ENCODE measurements at regions not wholly inside any gene's neighbourhood (a gene's known extent, or its start where the extent isn't known, plus 50 kb on each side); places are given as distances from the start of the nearest gene placed in this dataset.

DNA sequence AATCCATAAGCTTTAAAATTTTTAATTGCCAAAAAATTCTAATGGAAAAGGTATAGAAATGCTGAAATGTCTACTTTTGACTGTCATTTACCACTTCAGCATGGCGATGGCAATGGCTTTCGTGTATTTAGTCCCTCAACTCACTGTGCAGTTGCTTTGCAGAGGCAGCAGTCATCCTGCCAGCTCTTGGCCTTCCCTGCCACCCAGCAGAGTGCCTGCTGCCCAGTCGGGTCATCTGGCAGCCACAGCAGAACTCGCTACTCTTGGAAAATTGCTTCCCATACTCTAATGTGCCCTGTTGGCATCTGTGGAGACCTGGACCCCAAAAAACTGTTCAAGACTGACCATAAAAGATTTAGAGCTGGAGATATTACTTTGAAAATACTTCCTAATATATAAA is 383.2 kb downstream of the UQCRFS1 start:
- CTCF ChIA-PET: no interaction called here

DNA sequence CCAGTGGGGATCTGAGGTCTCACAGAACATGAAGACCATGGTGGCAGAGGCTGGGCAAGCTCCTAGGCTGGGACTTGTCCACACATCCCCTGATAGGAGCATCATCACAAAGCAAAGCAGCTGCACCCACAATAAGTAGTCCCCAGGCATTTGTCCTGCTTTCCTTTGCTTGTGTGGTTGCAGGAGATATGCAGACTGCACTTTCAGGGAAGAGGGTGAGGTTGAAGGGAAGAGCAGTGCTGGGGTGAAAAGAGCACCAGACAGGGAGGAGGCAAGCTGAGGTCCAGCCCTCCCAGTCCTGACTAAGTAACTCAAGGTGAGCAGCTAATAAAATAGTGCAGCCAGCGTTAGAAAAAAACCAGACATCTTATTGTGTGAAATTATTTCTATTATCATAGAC is 383.6 kb downstream of the UQCRFS1 start:
- no peak overlapping the region for H3K27ac Mint-ChIP-seq
- H3K36me3 Mint-ChIP-seq: no peaks in the 10 kb centered on the region
- no peak overlapping the region for H3K4me3 Mint-ChIP-seq
- no peaks in the 10 kb centered on the region for H3K4me1 Mint-ChIP-seq
- H3K27me3 Mint-ChIP-seq: no peaks in the 10 kb centered on the region
- peaks cover 4% of the 10 kb centered on the region for H3K9me3 Mint-ChIP-seq
- CTCF ChIA-PET: no interaction called here
- no peak for DNase-seq

More for the DNA sequence above, 383.2 kb downstream of the UQCRFS1 start:
- Mint-ChIP-seq H3K4me1 (no peaks in the 10 kb centered on the region), H3K9me3 (peaks cover 4% of the 10 kb centered on the region), H3K27me3 (no peaks in the 10 kb centered on the region), H3K4me3 (no peak overlapping the region), H3K27ac (no peak overlapping the region), H3K36me3 (no peaks in the 10 kb centered on the region)
- no peak for DNase-seq

GRCh38 chr19:28828276-28828870 is 384.6 kb downstream of the UQCRFS1 start:
- Mint-ChIP-seq H3K4me1 (no peaks in the 10 kb centered on the region), H3K27ac (no peak overlapping the region), H3K36me3 (no peaks in the 10 kb centered on the region), H3K27me3 (no peaks in the 10 kb centered on the region), H3K9me3 (peaks cover 4% of the 10 kb centered on the region), H3K4me3 (no peak overlapping the region)
- CTCF ChIA-PET: no interaction called here
- DNase-seq: no peak

DNA sequence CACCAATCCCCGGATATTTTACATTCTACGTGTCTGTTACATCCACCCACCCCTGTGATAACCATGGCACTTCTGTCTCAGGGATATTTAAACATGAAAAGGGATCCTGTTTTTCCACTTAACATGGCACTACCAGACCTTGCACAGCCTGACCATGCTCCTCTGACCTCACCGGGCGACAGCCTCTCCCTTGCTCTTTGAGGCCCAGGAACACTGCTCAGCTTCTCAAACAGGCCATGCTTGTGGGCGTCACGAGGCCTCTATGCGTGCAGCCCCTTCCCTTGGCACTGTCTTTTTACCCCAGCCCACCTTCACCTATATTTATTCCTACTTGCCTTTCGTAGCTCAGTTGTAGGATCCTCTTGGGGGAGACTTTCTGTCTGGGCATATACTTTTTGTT is 385.6 kb downstream of the UQCRFS1 start:
- Mint-ChIP-seq H3K27ac (no peak overlapping the region), H3K36me3 (no peaks in the 10 kb centered on the region), H3K4me1 (no peaks in the 10 kb centered on the region), H3K27me3 (no peaks in the 10 kb centered on the region), H3K9me3 (peaks cover 4% of the 10 kb centered on the region), H3K4me3 (no peak overlapping the region)
- CTCF ChIA-PET: interaction anchor here (1.4 kb wide), 1 partner anchor 52 kb away, joined by 3 read pairs; no protein-coding TSS in a partner anchor
- no peak for DNase-seq

DNA sequence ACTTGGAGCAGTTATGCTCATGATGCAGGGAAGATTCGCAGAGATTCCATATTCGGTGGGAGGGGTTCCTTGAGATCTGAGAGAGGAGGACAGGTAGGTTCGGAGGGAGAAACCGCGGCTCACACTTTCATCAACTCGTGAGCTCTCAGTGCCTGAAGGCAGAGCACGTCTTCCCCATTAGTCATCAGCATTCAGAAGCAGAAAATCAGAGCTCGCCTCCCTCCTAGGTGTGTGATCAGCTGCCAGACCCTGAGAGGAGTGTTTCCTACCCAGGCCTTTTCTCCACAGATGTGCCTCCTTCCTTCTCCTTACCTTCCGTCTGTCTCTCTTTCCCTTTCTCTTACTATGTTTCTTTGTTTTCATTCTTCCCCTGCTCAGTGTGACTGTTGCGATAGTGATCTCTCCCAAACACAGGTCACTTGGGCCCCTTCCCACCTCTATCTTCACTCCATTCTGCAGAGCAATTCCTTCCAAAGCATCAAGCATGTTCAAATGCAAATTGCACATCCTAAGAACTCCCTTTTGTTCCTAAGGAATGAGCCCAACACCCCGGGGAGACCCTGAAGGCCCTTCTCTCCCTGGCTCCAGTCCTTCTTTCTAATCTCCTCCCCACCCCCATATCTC is 389.5 kb downstream of the UQCRFS1 start:
- Mint-ChIP-seq H3K27ac (no peak overlapping the region), H3K9me3 (no peaks in the 10 kb centered on the region), H3K36me3 (no peaks in the 10 kb centered on the region), H3K4me3 (no peak overlapping the region), H3K27me3 (no peaks in the 10 kb centered on the region), H3K4me1 (no peaks in the 10 kb centered on the region)
- CTCF ChIA-PET: no interaction called here
- no peak for DNase-seq

DNA sequence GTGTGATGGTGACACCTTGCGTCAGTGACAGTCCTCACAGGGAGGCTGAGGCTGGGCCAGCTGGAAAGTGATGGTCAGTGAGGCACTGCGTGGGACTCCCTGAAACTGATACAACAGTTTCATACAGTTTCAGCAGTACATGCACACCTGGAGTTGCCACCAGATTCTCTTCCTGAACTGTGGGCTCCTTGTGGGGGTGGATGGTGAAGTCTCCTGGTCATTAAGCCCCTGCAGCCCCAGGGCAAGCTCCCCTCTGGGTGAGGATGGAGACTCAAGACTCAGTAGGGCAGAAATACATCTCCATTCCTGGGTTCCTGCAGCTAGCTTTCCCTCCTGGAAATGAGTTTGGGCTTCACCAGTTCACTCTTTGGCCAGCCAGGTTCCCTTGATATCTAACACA is 392.7 kb downstream of the UQCRFS1 start:
- no peaks in the 10 kb centered on the region for H3K27me3 Mint-ChIP-seq
- H3K27ac Mint-ChIP-seq: no peak overlapping the region
- peaks cover 3% of the 10 kb centered on the region for H3K9me3 Mint-ChIP-seq
- H3K4me1 Mint-ChIP-seq: no peaks in the 10 kb centered on the region
- DNase-seq: no peak
- H3K4me3 Mint-ChIP-seq: no peak overlapping the region
- H3K36me3 Mint-ChIP-seq: no peaks in the 10 kb centered on the region
- CTCF ChIA-PET: no interaction called here

GRCh38 chr19:28815257-28815656 is 397.7 kb downstream of the UQCRFS1 start:
- H3K9me3 Mint-ChIP-seq: peaks cover 4% of the 10 kb centered on the region
- no peaks in the 10 kb centered on the region for H3K4me1 Mint-ChIP-seq
- no peak overlapping the region for H3K4me3 Mint-ChIP-seq
- no peak overlapping the region for H3K27ac Mint-ChIP-seq
- H3K27me3 Mint-ChIP-seq: no peaks in the 10 kb centered on the region
- CTCF ChIA-PET: no interaction called here
- H3K36me3 Mint-ChIP-seq: no peaks in the 10 kb centered on the region
- no peak for DNase-seq

DNA sequence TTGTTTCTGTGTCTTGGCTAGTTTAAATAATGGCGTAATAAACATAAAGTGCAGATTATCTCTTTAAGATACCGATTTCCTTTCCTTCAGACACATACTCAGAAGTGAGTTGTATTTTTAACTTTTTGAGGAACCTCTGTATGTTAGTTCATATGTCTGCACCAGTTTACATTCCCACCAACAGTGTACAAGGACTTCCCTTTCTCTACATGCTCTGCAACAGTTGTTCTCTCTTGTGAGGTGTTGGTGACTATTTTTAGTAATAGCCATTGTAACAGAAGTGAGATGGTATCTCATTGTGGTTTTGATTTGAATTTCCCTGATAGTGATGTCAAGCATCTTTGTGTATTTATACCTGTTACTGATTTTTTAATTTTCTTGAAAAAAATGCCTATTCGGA is 418.6 kb downstream of the UQCRFS1 start:
- CTCF ChIA-PET: no interaction called here
- Mint-ChIP-seq H3K4me1 (peaks cover 4% of the 10 kb centered on the region), H3K4me3 (no peak overlapping the region), H3K36me3 (no peaks in the 10 kb centered on the region), H3K27ac (no peak overlapping the region), H3K27me3 (peaks cover 30% of the 10 kb centered on the region), H3K9me3 (peaks cover 10% of the 10 kb centered on the region)
- DNase-seq: no peak

DNA sequence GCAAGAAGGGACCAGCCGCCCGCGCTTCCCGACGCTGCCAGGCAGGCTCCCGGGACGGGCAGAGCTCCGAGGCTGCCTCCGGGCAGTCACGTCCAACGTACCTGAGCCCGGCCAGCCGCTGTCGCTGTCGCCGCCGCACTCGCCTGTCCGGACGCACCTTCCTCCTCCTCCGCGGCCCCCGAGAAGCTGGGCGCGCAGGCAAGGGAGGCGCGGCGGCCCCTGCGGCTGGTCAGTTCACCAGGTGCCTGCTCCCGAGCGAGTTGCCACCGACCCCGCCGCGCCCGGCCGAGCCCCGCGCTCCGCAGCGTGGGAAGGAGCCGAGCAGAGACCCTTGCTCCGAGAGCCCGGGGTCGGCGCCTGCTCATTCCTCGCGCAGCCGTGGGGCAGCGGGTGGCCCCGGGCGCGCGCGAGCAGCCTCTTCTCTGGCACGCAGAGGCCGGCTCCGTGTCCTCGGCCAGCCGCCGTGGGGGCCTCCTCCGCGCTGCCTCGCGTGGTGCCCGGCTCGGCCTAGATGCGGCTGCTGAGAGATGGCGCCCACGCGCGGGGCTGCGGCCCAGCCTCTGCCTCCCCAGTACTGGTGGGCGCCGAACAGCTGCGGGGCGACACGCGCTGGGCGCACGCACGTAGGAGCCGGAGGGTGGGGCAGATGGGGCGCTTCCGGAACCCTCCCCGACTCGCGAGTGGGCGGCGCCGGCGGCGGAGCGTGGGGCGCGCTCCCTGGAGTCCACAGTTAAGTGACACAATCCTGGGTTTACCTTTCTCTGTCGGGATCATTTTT is 419.4 kb downstream of the UQCRFS1 start:
- Mint-ChIP-seq H3K9me3 (peaks cover 10% of the 10 kb centered on the region), H3K36me3 (no peaks in the 10 kb centered on the region), H3K4me1 (peaks cover 4% of the 10 kb centered on the region), H3K27ac (no peak overlapping the region), H3K27me3 (peaks cover 30% of the 10 kb centered on the region), H3K4me3 (no peak overlapping the region)
- DNase-seq: no peak
- CTCF ChIA-PET: no interaction called here

- Mint-ChIP-seq H3K4me3 (no peak overlapping the region), H3K9me3 (peaks cover 12% of the 10 kb centered on the region), H3K27ac (no peak overlapping the region), H3K27me3 (no peaks in the 10 kb centered on the region), H3K36me3 (no peaks in the 10 kb centered on the region), H3K4me1 (no peaks in the 10 kb centered on the region)
- CTCF ChIA-PET: no interaction called here
- DNase-seq: no peak
Observed at GRCh38 chr19:28785971-28786370, 427.0 kb downstream of the UQCRFS1 start.

- no peaks in the 10 kb centered on the region for H3K27me3 Mint-ChIP-seq
- DNase-seq: no peak
- no peaks in the 10 kb centered on the region for H3K36me3 Mint-ChIP-seq
- CTCF ChIA-PET: no interaction called here
- H3K9me3 Mint-ChIP-seq: peaks cover 14% of the 10 kb centered on the region
- H3K27ac Mint-ChIP-seq: no peak overlapping the region
- no peaks in the 10 kb centered on the region for H3K4me1 Mint-ChIP-seq
- no peak overlapping the region for H3K4me3 Mint-ChIP-seq
Observed at GRCh38 chr19:28764066-28764465, 448.9 kb downstream of the UQCRFS1 start.

DNA sequence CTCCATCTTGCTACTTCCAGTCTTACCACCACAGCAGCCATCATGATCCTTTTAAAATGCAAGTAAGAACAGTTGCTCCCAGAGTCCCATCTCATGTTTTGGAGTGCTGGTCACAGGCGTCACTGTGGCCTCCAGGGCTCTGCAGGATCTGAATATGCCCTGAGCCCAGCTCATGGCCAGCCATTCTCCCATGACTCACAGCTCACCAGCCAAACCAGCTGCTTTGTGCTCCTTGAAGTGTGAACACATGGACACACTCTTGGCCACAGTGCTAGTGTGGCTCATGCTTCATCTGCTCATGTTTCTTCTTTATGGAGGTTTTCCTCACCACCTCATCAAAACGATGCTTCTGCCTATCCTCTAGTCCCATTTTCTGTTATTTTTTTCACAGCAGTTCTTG is 466.5 kb downstream of the UQCRFS1 start:
- Mint-ChIP-seq H3K4me3 (no peak overlapping the region), H3K36me3 (no peaks in the 10 kb centered on the region), H3K27ac (no peak overlapping the region), H3K27me3 (no peaks in the 10 kb centered on the region), H3K9me3 (no peaks in the 10 kb centered on the region), H3K4me1 (no peaks in the 10 kb centered on the region)
- DNase-seq: no peak
- CTCF ChIA-PET: interaction anchor here (1.4 kb wide), 1 partner anchor 9 kb away, joined by 4 read pairs; no protein-coding TSS in a partner anchor

- DNase-seq: no peak
- Mint-ChIP-seq H3K27me3 (no peaks in the 10 kb centered on the region), H3K36me3 (no peaks in the 10 kb centered on the region), H3K27ac (no peak overlapping the region), H3K4me1 (no peaks in the 10 kb centered on the region), H3K4me3 (no peak overlapping the region), H3K9me3 (no peaks in the 10 kb centered on the region)
- CTCF ChIA-PET: interaction anchor here (0.6 to 1.4 kb wide), 2 partner anchors 8 kb away, joined by 3 to 4 read pairs; no protein-coding TSS in a partner anchor
Observed at GRCh38 chr19:28744943-28745342, 468.0 kb downstream of the UQCRFS1 start.

- no peaks in the 10 kb centered on the region for H3K4me1 Mint-ChIP-seq
- no peak for DNase-seq
- no peaks in the 10 kb centered on the region for H3K9me3 Mint-ChIP-seq
- no peak overlapping the region for H3K27ac Mint-ChIP-seq
- H3K4me3 Mint-ChIP-seq: no peak overlapping the region
- H3K27me3 Mint-ChIP-seq: no peaks in the 10 kb centered on the region
- H3K36me3 Mint-ChIP-seq: no peaks in the 10 kb centered on the region
- CTCF ChIA-PET: interaction anchor here (0.6 kb wide), 1 partner anchor 9 kb away, joined by 3 read pairs; no protein-coding TSS in a partner anchor
Observed at GRCh38 chr19:28744014-28744413, 468.9 kb downstream of the UQCRFS1 start.
